Natural killer cell (primary cell): ENCODE measurements at regions not wholly inside any gene's neighbourhood (a gene's known extent, or its start where the extent isn't known, plus 50 kb on each side); places are given as distances from the start of the nearest gene placed in this dataset.
"Not testable (repeated sequence)": the region's sequence is repeated elsewhere in the genome, so short reads cannot be mapped to it uniquely, and the experiment has no call there.

Experiments used
- ATAC-seq, 3 donors: fragments of 150-1000 bp in 2 of 3; fragments of 200-7000 bp in 1 of 3; cut with Tn5 transposase; 1 replicate in 1 of 3; 2 replicates in 2 of 3; pipeline ENCODE4 v1.10.0; 2021; ENCODE audit warnings: mild to moderate bottlenecking in 2 of 3, moderate library complexity in 2 of 3
- DNase-seq, 2 donors: peaks; one replicate each; pipeline versions ENCODE4 v3.0.0 to v3.0.0-alpha.2; 2013 to 2021; ENCODE audit warnings: mixed read lengths in 1 of 2
- H3K27ac ChIP-seq: one replicate; pipeline ENCODE4 v1.5.1; 2013; ENCODE audit warnings: mild to moderate bottlenecking, low read length
- H3K27me3 ChIP-seq: one replicate; pipeline ENCODE4 v1.6.1; 2013; ENCODE audit warnings: low read length; ENCODE audit not compliant: control insufficient read depth, insufficient read depth
- H3K36me3 ChIP-seq: one replicate; pipeline ENCODE4 v1.6.1; 2013; ENCODE audit warnings: low read length; ENCODE audit not compliant: control insufficient read depth, insufficient read depth
- H3K4me1 ChIP-seq: one replicate; pipeline ENCODE4 v1.6.1; 2013; ENCODE audit warnings: low read length; ENCODE audit not compliant: control insufficient read depth, insufficient read depth
- H3K4me3 ChIP-seq: one replicate; pipeline ENCODE4 v1.5.1; 2013; ENCODE audit warnings: low read length
- H3K9me3 ChIP-seq: one replicate; pipeline ENCODE4 v1.6.1; 2013; ENCODE audit warnings: low read length; ENCODE audit not compliant: control insufficient read depth, insufficient read depth
- H3K27ac Mint-ChIP-seq, 2 donors: one replicate each; pipeline ENCODE4 v1.8.0; 2022; ENCODE audit warnings: mild to moderate bottlenecking in 2 of 2, mixed read lengths in 2 of 2, moderate library complexity in 1 of 2
- H3K27me3 Mint-ChIP-seq, 2 donors: one replicate each; pipeline ENCODE4 v1.8.0; 2022; ENCODE audit warnings: low read depth in 2 of 2, mixed read lengths in 2 of 2
- H3K36me3 Mint-ChIP-seq: one replicate; pipeline ENCODE4 v1.8.0; 2022; ENCODE audit warnings: mixed read lengths
- H3K4me1 Mint-ChIP-seq, 2 donors: one replicate each; pipeline ENCODE4 v1.8.0; 2022; ENCODE audit warnings: mixed read lengths in 2 of 2
- H3K4me3 Mint-ChIP-seq: one replicate; pipeline ENCODE4 v1.8.0; 2022; ENCODE audit warnings: mild to moderate bottlenecking, moderate library complexity, mixed read lengths
- H3K9me3 Mint-ChIP-seq, 2 donors: one replicate each; pipeline ENCODE4 v1.8.0; 2022; ENCODE audit warnings: mixed read lengths in 2 of 2
- CTCF ChIP-seq: fragments of 200-600 bp; IDR thresholded peaks from one replicate; pipeline ENCODE4 v1.8.0; 2022; ENCODE audit warnings: antibody characterized with exemption
- WGBS: methylation state at CpG from one replicate; pipeline ENCODE4 v1.1.7; 2013; ENCODE audit warnings: missing lambda C conversion rate; ENCODE audit not compliant: insufficient coverage; 5-methylcytosine and 5-hydroxymethylcytosine counted together
- intact Hi-C: fragments of 100-400 bp; cut with micrococcal nuclease; formaldehyde crosslinking; loops from one replicate; pipeline ENCODE4 v1.14.2; 2022

GRCh38 chr12:59431266-59431665 is 164.6 kb upstream of the SLC16A7 start:
- peak in 1 of 2 donors; percentile 8 for DNase-seq
- Histone ChIP-seq H3K27ac (no peak overlapping the region), H3K27me3 (no peaks in the 10 kb centered on the region), H3K36me3 (no peaks in the 10 kb centered on the region), H3K4me3 (no peak overlapping the region), H3K9me3 (no peaks in the 10 kb centered on the region), H3K4me1 (no peaks in the 10 kb centered on the region)
- Mint-ChIP-seq H3K36me3 (no peaks in the 10 kb centered on the region), H3K9me3 (no peaks in the 10 kb centered on the region), H3K27ac (no peak overlapping the region), H3K27me3 (no peaks in the 10 kb centered on the region), H3K4me3 (no peak overlapping the region), H3K4me1 (no peaks in the 10 kb centered on the region)
- no peak for ATAC-seq
- WGBS: 78% methylated on average over 3 of the region's 4 CpGs
- TF ChIP-seq CTCF: no peak
- intact Hi-C loops: no loop called here

- no peak overlapping the region for H3K4me3 Mint-ChIP-seq
- H3K27ac Mint-ChIP-seq: no peak overlapping the region
- H3K4me1 Mint-ChIP-seq: no peaks in the 10 kb centered on the region
- no peaks in the 10 kb centered on the region for H3K36me3 Mint-ChIP-seq
- Histone ChIP-seq H3K27ac (no peak overlapping the region), H3K27me3 (no peaks in the 10 kb centered on the region), H3K4me1 (no peaks in the 10 kb centered on the region), H3K36me3 (no peaks in the 10 kb centered on the region), H3K4me3 (no peak overlapping the region), H3K9me3 (no peaks in the 10 kb centered on the region)
- no peaks in the 10 kb centered on the region for H3K27me3 Mint-ChIP-seq
- H3K9me3 Mint-ChIP-seq: no peaks in the 10 kb centered on the region
- WGBS: 100% methylated on average over 1 of the region's 1 CpG
- no peak for TF ChIP-seq CTCF
- no peak for DNase-seq
- no peak for ATAC-seq
- intact Hi-C loops: no loop called here
Measured at GRCh38 chr12:59429766-59430165, 166.1 kb upstream of the SLC16A7 start.

GRCh38 chr12:59425798-59426197 is 170.0 kb upstream of the SLC16A7 start:
- Histone ChIP-seq H3K9me3 (no peaks in the 10 kb centered on the region), H3K4me1 (no peaks in the 10 kb centered on the region), H3K27me3 (no peaks in the 10 kb centered on the region), H3K27ac (no peak overlapping the region), H3K4me3 (no peak overlapping the region), H3K36me3 (no peaks in the 10 kb centered on the region)
- H3K36me3 Mint-ChIP-seq: no peaks in the 10 kb centered on the region
- H3K27me3 Mint-ChIP-seq: no peaks in the 10 kb centered on the region
- no peak overlapping the region for H3K27ac Mint-ChIP-seq
- H3K4me3 Mint-ChIP-seq: no peak overlapping the region
- ATAC-seq (no peak), DNase-seq (no peak)
- intact Hi-C loops: no loop called here
- no peaks in the 10 kb centered on the region for H3K4me1 Mint-ChIP-seq
- H3K9me3 Mint-ChIP-seq: no peaks in the 10 kb centered on the region
- 91% methylated on average over 3 of the region's 3 CpGs for WGBS
- TF ChIP-seq CTCF: no peak

GRCh38 chr12:59424666-59425065 is 171.2 kb upstream of the SLC16A7 start:
- H3K4me3 ChIP-seq, H3K4me1 Mint-ChIP-seq, H3K36me3 ChIP-seq, DNase-seq, H3K4me1 ChIP-seq, intact Hi-C loops, H3K9me3 Mint-ChIP-seq, H3K27ac ChIP-seq, H3K27me3 Mint-ChIP-seq, H3K4me3 Mint-ChIP-seq, H3K27me3 ChIP-seq, H3K36me3 Mint-ChIP-seq, H3K27ac Mint-ChIP-seq, ATAC-seq, H3K9me3 ChIP-seq: not testable (repeated sequence)
- WGBS: 100% methylated on average over 1 of the region's 3 CpGs
